ENCODE measurements at regions not wholly inside any gene's neighbourhood (a gene's known extent, or its start where the extent isn't known, plus 50 kb on each side); places are given as distances from the start of the nearest gene placed in this dataset.
A peak's percentile ranks its signal among the peaks of the same experiment; 100 is the strongest.

DNA sequence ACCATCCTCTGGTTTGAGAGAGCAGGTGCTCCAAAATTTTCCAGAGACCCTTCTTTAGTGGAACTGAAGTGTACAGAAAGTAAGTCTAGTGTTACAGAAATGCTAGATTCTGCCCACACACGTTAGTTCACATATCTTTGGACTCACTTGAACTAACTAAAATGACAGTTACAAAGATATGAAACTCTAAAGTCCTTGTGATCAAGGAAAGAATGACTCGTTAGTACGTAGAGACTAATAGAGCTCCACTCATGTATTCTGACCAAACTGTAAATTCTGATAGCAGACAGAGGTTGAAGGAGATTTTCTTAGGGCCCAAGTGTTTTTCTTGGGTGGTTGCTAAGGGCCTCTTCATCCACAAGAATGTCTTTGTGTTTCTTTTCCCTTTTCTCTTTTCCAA lies 491.5 kb upstream of the B3GALT2 start:
- DNase-seq = no peak

DNA sequence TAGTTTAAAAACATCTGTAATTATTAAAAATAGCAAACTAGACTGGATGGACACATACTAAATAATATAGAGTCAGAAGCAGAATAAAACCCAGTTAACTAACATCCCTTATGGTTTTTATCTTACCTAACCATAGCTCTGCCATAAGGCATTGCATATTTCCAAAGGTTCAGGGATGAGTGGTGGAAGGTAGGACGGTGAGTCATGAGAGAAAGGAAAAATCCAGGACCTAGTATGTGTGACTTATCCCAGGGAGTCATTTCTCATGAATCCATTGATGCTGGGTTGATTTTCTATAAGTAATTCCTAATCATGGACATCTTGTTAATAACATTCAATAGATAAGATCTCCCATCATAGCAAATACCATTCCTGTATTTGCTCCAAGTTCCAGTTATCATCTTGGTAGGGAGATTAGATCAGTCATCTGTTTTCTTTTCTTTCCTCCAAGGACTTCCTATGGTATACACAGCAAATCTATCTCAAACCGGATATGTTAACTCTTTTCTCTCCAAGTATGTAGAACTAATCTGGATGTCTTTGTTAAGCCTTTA lies 490.7 kb upstream of the B3GALT2 start:
- no peak for DNase-seq

DNA sequence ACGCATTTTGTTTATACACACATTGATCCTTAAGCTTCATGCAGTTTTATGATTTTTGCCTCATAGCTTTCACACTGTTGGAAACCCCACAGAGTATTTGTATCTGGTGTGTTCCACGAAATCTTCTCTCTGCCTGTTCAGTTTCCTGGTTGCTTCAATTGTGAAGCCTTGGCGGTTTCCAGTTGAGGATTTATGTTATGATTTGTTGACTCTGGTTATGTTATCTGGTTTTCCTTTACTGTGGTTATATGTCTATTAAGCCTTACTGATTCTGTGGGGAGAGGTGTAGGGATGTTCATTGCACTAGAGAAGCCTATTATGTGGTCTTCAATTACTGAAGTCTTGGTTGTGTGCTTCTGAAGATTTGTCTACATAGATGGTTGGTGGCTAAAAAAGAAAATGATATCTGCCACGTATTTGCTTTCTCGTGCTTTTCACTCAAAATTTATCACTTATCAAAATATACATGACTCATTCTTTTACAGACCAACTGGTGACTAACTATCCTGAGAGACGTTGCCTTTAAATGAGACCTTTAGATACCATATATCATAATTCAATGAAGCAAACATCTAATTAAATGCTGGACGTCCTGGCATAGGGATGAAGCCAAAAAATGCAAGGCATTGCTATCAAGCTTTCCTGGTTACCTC lies 488.0 kb upstream of the B3GALT2 start:
- no peak for DNase-seq

DNA sequence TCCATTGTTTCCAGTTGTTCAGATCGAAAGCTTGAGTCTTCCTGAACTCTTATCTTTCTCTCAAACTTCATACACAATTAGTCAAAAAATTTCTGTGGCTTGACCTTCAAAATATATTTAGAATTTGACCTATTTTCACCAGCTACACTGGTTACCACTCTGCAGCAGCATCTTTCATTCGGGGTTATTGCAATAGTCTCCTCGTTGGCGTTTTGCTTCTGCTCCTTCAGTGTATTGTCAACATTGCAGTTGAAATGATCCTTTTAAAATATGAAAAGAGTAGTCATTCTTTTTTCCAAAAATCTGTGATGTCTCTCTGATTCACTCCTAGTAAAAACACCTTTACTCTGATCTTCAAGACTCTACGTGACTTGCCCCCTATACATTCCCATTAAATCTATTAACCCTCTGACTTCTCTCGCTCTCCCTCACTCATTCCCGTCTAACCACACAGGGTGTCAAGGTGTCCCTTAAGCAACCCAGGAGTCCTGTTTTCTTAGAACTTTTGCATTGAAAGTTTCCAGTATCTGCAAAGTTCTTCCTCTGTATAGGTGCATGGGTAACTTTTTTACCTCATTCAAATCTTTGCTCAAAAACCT lies 480.2 kb upstream of the B3GALT2 start:
- DNase-seq = no peak

DNA sequence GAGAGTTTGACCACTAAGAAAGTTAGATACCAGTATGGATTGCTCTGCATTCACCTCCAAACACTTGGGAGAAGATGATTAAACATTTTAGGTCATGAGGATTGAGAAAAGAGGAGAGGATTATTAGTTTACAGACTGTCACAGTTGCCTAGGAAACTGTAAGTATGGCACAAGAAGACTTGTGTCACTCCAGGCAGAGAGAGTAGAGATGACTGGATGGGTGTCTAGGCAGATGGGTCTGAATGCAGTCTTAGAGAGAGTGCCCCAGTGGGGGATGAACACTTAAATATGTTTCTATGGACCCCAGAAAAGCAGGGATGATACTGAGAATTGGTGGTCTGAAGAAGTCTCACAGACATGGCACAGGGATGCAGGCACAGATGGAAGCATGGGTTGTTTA lies 477.6 kb upstream of the B3GALT2 start:
- no peak for DNase-seq

DNA sequence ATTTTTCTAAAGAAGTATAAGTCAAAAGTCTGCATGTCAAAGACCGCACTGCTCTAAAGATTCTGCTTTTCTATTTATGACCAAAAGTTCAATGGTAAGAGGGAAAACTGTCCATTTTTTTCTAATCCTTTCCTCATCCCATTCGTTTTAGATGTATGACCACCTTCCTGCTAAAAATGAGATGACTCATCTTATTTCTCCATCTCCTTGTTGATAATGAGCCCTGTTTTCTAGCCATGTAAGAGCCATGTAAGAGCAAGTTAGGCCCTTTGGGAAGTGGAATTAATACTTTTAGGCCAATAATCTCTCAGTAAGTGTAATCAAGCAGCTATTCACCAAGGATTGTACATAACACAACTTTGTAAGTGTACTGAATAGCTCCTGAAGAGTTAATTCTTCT lies 475.6 kb upstream of the B3GALT2 start:
- no peak for DNase-seq

DNA sequence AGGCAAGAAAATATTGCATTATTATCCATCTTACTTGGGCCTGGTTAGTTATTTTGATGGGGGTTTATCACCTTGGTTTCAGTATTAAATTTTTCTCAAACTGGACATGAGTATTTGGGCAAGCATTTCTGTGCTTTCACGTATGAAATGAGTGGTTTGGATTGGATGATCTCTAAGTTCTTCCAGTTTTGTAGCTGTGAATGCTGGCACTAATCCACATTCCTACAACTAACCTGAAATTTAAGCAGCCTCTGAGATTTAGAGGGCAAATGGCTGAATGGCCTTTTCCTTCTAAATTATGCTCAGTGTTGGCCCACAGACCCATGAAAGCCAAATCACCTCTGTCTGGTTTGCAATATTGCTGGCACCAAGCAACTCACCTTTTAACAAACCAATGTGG lies 475.0 kb upstream of the B3GALT2 start:
- DNase-seq = no peak

DNA sequence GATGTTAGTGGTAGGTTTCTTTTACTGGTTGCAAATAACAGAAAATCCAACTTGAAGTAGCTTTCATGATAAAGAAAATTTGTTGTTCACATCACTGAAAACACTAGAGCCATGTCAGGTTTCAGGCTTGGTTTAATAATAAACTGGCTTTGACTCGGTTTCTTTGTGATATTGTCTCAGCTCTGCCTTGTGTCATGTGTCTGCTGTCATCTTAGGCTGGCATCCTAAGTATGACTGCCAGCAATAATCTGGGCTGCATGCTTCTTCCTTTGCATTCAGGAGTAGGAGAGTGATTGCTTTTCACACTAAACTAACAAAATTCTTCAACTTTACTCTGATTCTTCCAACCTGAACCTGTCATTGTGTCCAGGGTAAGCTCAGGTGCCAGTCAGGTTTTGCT lies 474.0 kb upstream of the B3GALT2 start:
- no peak for DNase-seq

DNA sequence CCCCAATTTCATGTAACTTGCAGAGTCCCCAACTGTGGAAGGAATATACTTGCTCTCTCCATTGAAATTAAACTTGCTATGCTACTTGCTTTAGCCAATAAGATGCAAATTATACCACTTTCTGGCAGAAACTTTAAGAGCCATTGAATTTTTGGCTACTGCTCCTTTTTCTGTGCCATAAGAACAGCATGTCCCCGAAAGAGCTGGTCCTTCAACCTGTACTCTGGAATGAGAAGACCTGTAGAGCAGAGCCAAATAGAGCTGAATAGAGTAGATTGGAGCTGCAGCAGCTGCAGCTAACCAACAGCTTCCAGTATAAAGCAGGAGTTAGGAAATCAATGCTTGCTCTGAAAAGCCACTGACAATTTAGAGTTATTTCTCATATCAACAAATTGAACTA lies 472.3 kb upstream of the B3GALT2 start:
- DNase-seq = no peak

DNA sequence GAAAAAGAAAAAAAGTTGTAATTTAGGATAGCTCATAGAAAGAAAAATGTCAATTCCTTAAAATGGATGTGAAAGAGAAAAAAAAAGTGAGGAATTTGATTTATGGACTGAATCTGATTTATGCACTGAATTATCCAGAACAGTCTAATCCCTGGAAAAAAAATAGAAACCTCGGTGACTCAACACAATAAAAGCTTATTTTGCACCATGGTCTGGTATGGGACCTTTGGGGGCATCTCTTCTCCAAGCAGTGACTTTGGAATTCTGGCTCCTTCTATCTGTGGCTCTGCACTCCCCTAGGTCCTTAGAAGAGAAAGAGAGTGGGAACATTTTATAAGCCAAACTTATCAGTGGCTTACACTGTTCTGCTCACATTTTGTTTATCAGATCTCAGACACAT lies 471.7 kb upstream of the B3GALT2 start:
- no peak for DNase-seq

DNA sequence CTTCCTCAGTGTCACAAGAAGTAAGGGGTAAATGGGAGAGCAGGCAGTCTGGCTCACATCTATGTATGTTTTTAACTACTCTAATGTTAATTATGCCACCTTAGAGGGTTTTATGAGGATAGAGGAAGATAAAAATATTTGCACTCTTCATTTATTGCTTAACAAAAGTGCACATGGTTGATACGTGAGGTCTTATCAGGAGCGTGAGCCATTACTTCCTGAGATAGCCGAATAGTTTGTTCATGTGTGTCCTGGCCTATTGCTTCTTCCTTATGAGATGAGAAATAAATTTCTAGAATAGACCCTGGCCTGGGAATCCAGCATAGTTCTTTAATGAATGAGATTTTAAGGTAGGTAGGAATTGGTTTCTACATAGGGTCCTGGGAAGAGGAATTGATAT lies 471.1 kb upstream of the B3GALT2 start:
- no peak for DNase-seq

DNA sequence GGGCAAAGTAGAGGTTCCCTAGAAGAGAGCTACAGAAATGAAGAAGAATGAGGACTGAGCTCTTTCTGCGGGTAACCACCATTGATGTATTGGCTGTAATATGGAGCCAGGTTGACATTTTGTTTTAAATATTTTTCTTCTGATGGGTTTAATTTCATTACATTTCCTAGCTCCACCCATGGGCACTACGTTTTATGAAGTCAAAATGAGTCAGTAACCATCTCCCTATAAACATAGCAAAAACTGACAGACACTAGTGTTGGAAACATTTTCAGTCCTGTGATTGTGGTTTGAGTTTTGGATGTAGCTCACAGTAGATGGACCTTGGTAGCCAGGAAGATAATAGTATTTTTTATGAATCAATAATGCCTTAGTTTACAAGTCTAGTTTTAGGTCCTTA lies 470.4 kb upstream of the B3GALT2 start:
- DNase-seq = no peak

DNA sequence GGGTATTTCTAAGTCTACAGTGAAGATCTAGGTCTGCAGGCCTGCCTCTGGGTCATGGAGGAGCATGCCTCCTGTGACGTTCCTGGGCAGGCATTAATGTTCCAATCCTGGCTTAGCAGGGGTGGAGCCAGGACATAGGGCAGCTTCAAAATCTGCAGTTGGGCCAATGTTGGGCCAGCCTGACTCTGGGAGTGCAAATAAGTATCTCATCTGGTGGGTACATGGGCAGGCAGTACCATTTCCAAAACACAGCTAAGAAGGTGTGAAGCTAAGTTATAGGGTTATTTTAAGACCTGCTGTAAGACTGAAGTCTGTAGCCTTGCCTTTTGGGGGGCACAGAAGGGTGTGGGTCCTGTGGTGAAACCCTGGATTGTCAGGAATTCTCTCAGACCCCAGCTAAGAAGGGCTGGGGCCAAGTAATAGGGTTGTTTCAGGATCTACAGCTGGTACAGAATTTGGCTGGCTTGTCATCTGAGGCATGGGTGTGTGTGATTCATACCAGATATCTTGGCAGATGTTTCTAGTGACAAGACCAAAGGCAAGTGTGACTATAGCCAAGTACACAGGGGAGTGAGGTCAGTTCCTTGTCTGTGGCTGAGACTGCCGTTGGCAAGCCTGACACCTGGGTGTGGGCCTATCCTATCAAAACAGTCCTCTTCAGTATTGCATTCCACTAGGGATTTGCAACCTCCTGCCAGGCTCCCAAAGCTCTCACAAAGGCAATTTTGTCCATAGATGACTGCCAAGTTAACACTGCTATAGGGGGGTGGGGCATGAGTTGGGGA lies 468.7 kb upstream of the B3GALT2 start:
- DNase-seq = no peak

DNA sequence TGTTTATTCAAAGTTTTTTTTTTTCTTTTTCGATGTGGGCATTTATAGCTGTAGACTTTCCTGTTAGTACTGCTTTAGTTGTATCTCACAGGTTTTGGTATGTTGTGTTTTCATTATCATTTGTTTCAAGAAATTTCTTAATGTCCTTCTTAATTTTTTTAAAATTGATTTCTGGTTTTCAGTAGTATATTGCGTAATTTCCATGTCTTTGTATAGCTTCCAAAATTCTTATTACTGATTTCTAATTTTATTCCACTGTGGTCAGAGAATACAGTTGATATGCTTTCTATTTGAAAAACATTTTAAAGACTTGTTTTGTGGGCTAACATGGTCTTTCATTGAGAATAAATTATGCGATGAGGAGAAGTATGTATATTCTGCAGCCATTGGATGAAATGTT lies 463.2 kb upstream of the B3GALT2 start:
- DNase-seq = no peak

DNA sequence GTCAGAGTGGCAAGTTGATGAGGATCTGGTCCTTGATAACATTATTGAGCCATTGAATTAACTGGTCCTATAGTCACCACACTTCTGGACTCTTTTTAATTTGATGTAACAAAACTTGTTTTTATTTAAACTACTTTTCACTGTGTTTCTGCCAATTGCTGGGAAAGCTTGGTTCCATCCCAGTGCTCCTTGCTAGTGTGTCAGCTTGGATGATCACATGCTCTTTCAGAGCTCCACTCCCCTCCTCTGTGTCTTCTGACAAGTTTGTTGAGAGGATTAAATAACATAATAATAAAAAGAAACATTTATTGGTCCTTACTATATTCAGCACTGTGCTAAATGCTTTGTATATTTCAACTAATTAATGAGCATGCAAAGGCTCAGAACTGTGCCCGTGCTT lies 448.5 kb upstream of the B3GALT2 start:
- DNase-seq = no peak

DNA sequence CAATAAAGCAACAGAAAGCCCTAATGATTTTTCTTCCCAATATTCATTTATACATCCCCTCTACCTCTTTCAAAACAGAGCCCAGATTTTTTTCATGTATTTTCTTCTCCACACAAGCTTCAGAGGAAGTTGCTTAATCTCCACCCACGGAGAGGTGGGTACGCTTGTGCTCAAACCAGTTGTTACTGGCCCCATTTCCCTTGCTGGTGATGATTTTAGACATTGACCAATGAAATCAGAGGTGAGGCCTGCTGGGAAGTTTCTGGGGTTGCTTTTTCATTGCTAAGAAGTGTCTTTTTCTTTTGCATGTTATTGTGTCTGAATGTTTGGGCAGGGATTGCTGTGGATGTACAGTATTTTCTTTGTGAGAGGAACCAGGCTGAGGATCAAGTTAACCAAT lies 448.1 kb upstream of the B3GALT2 start:
- peak; percentile 38 for DNase-seq

DNA sequence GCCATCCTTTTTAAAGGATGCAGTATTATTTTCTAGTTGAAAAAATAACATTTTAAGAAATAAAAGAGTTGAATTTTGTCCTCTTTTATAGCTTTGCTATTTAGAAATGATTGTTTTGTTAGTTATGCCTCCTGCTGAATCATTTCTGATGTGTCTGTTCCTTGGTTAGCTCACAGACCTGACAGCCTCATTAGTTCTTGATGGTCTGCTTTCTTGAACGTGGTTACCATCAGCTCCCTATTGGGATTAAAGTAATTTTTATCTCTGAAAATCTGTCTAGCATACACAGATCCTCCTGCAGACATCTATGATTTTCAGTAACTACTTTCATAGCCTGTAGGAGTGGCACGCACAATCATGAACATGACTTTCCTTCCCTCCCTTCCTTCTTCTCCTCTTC lies 447.6 kb upstream of the B3GALT2 start:
- no peak for DNase-seq

DNA sequence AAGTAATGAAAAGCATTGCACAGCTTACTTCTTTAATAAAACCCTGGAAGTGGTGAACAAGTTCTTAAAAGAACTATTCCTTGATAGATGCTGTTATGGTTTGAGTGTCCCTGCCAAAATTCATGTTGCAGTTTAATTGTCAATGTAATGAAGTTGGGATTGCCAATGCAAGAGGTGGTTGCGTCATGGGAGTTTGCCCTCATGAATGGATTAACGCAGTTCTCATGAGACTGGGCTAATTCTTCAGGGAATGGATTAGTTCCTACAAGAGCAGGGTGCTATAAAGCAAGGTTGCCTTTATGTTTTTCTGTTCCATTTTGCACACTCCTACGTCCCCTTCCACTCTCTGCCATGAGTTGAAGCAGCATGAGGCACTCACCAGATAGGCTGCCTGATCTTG lies 446.7 kb upstream of the B3GALT2 start:
- no peak for DNase-seq

DNA sequence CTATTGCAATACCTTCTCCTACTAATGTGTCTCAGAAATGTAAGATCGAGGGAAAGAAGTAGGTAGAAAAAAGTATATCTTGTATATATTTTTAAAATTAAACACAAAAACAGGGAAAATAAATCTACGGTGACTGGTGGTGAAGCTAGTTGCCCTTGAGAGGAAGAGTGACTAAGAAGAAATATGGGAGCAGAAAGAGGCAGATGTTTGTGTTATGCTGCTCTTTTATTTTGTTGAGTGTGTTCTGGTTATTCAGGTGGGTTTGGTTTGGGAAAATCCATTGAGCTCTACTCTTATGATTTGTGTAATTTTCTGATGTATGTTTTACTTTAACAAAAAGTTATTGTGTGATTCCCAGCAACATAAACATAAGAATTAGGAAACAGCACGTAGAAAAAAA lies 444.9 kb upstream of the B3GALT2 start:
- DNase-seq = no peak

DNA sequence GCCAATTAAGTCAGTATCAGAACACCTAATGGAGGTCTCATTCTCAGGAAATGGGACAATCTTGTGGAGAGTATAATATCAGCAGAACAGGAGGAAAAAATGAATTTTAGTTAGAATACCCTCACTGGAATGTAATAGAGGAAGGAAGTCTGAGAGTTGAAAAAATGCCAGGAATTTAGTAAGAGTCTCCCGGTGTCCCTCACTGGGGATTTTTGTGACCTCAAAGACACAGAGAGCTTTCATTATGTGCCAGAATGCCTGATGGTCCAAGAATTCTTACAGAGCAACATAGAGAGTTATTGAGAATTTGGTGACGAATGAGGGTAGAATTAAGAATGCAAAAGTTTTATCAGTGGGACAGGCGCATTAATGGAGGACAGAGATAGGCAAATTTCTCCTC lies 443.5 kb upstream of the B3GALT2 start:
- DNase-seq = no peak

DNA sequence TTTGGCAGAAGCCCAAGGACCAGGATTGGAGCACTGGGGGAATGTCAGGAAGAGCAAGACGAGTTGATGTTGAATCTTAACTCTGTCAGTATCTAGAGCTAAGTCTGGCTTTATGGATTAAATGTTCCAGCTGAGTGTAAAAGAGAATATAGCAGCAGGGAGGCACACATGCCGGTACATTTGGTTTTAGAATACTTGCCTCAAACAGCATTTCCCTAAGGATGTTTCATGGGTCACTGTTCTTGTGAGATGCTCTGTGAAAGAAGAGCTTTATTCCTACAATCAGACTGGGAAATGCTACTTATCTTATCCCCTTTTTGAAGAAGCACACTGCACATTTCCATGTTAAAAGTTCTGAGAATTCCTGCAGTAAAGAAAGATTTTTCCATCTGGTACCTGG lies 440.3 kb upstream of the B3GALT2 start:
- no peak for DNase-seq

DNA sequence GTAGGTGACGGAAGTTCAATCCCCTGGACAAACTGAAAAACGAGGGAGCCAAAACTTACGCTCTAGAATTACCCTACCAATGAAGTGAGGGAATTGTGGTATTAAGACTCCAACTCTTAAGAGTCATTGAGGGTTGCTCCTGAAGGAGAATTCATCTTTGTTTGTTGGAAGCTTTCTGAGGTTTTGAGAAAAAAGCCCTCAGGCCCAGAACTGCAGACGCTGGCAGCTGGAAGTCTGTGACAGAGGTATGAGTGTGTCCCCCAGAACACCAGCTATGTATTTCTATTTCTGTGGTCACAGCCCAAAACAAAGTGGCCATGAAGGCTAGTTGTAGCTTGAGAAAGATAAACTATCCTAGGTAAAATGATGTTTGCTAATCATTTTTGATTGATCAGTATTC lies 438.8 kb upstream of the B3GALT2 start:
- DNase-seq = no peak

DNA sequence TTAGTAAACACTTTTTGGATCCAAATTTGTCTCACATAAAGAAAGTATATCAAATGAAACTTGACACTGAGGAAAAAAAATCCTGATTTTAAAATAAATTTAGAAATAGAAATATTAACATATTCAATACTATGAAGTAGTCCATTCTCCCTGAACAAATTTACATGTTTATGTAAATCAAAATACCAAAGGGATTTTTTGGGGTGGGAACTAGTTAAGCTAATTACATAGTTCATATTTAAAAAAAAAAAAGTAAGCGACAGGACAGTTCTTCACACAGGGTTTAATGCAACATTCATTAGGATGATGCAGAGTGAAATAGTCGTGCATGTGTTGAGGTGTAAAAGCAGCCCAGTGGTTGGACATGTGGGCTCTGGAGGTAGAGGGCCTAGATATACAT lies 433.5 kb upstream of the B3GALT2 start:
- no peak for DNase-seq

DNA sequence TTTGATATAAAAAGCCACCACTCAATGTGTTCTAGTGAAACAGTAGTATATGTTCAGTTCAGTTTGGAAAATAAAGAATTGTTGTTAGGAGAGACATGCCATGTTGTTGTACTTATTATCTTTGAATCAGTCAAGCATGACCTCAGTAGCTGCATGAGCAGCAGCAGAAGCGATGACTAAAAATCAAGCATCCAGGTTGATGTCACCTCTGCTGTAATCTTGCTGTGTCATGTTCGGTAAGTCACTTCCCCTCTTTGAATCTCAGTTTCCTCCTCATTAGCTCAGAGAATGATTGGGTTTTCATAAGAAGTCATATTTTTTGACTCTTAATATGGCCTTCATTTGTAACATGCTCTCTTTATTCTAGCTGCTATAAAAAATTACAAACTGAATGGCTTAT lies 428.4 kb upstream of the B3GALT2 start:
- DNase-seq = peak; percentile 11

Measured in CD4-positive, alpha-beta T cell treated with Interleukin-21 for 1 hour (primary cell).